Glutamatergic neuron (in vitro differentiated cells): ENCODE measurements at regions not wholly inside any gene's neighbourhood (a gene's known extent, or its start where the extent isn't known, plus 50 kb on each side); places are given as distances from the start of the nearest gene placed in this dataset.

Experiments used
- DNase-seq: peaks from one replicate; pipeline ENCODE4 v3.0.0; 2022
- H3K27ac Mint-ChIP-seq: one replicate; pipeline ENCODE4 v1.8.0; 2020; ENCODE audit warnings: mild to moderate bottlenecking, mixed read lengths, inconsistent platforms; ENCODE audit not compliant: unreplicated experiment
- H3K27me3 Mint-ChIP-seq: one replicate; pipeline ENCODE4 v1.8.0; 2020; ENCODE audit warnings: mild to moderate bottlenecking, moderate library complexity, mixed read lengths, inconsistent platforms; ENCODE audit not compliant: unreplicated experiment
- H3K36me3 Mint-ChIP-seq: one replicate; pipeline ENCODE4 v1.8.0; 2020; ENCODE audit warnings: mild to moderate bottlenecking, mixed read lengths, inconsistent platforms; ENCODE audit not compliant: unreplicated experiment
- H3K4me1 Mint-ChIP-seq: one replicate; pipeline ENCODE4 v1.8.0; 2020; ENCODE audit warnings: mild to moderate bottlenecking, low read depth, mixed read lengths, inconsistent platforms; ENCODE audit not compliant: unreplicated experiment
- H3K4me3 Mint-ChIP-seq: one replicate; pipeline ENCODE4 v1.8.0; 2020; ENCODE audit warnings: mild to moderate bottlenecking, mixed read lengths, inconsistent platforms; ENCODE audit not compliant: unreplicated experiment
- H3K9me3 Mint-ChIP-seq: one replicate; pipeline ENCODE4 v1.8.0; 2020; ENCODE audit warnings: mild to moderate bottlenecking, moderate library complexity, mixed read lengths, inconsistent platforms; ENCODE audit not compliant: unreplicated experiment
- CTCF ChIP-seq: fragments of 200-600 bp; sonication (generic); IDR thresholded peaks from one replicate; pipeline ENCODE4 v1.5.0; 2021; ENCODE audit not compliant: partially characterized antibody, unreplicated experiment

DNA sequence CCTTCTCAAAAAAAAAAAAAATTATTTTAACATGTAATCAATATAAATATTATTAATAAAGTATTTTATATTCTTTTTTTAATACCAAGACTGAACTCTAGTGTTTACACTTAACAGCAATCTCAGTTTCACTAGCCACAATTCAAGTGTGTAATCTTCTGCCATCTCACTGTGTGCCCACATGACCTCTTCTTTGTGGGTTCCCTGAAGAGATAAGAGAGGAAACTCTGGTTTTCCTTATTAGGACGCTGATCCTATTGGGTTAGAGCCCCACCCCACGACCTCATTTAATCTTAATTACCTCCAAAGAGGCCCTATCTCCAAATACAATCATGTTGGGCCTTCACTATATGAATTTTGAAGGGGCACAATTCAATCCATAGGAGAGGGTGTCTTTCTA is 177.6 kb downstream of the STK31 start:
- no peak overlapping the region for H3K27ac Mint-ChIP-seq
- TF ChIP-seq CTCF = no peak
- H3K36me3 Mint-ChIP-seq = no peaks in the 10 kb centered on the region
- DNase-seq = no peak
- H3K4me3 Mint-ChIP-seq = no peak overlapping the region
- peaks cover 1% of the 10 kb centered on the region for H3K27me3 Mint-ChIP-seq
- H3K9me3 Mint-ChIP-seq = no peaks in the 10 kb centered on the region
- H3K4me1 Mint-ChIP-seq = no peaks in the 10 kb centered on the region

DNA sequence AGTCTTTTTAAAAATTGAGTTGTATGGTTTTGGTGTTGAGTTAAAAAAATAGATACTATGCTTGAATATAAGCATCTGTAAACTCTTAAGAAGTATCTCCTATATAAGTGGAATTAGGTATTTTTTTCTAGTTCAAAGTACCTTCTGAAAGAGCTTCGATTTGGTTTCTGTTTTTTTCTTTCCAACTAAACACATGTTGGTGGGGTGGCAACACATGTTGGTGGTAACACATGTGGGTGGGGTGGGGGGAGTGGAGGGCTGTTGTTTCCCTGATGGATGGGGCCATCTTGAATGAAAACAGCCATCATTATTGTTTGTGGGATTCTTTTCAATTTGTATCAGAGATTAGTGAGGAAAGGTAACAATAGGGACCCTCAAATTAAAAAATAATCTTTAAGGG is 178.9 kb downstream of the STK31 start:
- no peaks in the 10 kb centered on the region for H3K36me3 Mint-ChIP-seq
- peaks cover 9% of the 10 kb centered on the region for H3K4me1 Mint-ChIP-seq
- no peak overlapping the region for H3K4me3 Mint-ChIP-seq
- peaks cover 1% of the 10 kb centered on the region for H3K27me3 Mint-ChIP-seq
- H3K9me3 Mint-ChIP-seq = no peaks in the 10 kb centered on the region
- DNase-seq = no peak
- no peak overlapping the region for H3K27ac Mint-ChIP-seq
- no peak for TF ChIP-seq CTCF

- H3K4me3 Mint-ChIP-seq = no peak overlapping the region
- TF ChIP-seq CTCF = no peak
- no peak for DNase-seq
- H3K9me3 Mint-ChIP-seq = no peaks in the 10 kb centered on the region
- H3K4me1 Mint-ChIP-seq = peaks cover 9% of the 10 kb centered on the region
- no peak overlapping the region for H3K27ac Mint-ChIP-seq
- H3K36me3 Mint-ChIP-seq = no peaks in the 10 kb centered on the region
- peaks cover 1% of the 10 kb centered on the region for H3K27me3 Mint-ChIP-seq
Observed at GRCh38 chr7:23889566-23889965, 179.5 kb downstream of the STK31 start.

DNA sequence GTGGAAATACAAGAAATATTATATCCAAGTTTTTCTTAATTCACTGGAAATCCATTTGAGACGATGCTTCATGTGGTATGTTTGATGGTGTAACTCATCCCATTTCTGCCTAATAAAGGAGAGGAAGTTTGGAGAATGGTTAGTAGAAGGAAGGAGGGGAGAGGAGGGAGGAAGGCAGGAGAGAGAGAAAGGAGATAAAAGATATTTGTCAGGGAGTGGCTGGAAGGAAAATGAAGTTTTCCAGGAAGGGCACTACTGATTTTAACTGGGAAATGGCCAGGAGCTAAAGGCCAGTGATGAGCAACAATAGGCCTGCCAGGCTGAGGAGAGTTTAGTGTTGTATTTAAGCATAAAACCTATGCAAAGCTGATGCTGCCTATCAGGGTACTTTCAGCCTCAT is 182.0 kb downstream of the STK31 start:
- peaks cover 1% of the 10 kb centered on the region for H3K27me3 Mint-ChIP-seq
- TF ChIP-seq CTCF = no peak
- H3K27ac Mint-ChIP-seq = no peak overlapping the region
- H3K4me3 Mint-ChIP-seq = no peak overlapping the region
- DNase-seq = no peak
- no peaks in the 10 kb centered on the region for H3K9me3 Mint-ChIP-seq
- peaks cover 9% of the 10 kb centered on the region for H3K4me1 Mint-ChIP-seq
- H3K36me3 Mint-ChIP-seq = no peaks in the 10 kb centered on the region

GRCh38 chr7:23893176-23893941 is 183.3 kb downstream of the STK31 start:
- peak overlapping the region; percentile 13 for H3K27ac Mint-ChIP-seq

More at GRCh38 chr7:23893176-23893941, 183.3 kb downstream of the STK31 start:
- H3K9me3 Mint-ChIP-seq = no peaks in the 10 kb centered on the region
- TF ChIP-seq CTCF = no peak
- peak; percentile 39 for DNase-seq
- no peaks in the 10 kb centered on the region for H3K36me3 Mint-ChIP-seq
- peaks cover 9% of the 10 kb centered on the region for H3K4me1 Mint-ChIP-seq
- H3K4me3 Mint-ChIP-seq = no peak overlapping the region
- no peaks in the 10 kb centered on the region for H3K27me3 Mint-ChIP-seq
